ENCODE measurements at regions not wholly inside any gene's neighbourhood (a gene's known extent, or its start where the extent isn't known, plus 50 kb on each side); places are given as distances from the start of the nearest gene placed in this dataset.
"Not testable (repeated sequence)": the region's sequence is repeated elsewhere in the genome, so short reads cannot be mapped to it uniquely, and the experiment has no call there.

DNA sequence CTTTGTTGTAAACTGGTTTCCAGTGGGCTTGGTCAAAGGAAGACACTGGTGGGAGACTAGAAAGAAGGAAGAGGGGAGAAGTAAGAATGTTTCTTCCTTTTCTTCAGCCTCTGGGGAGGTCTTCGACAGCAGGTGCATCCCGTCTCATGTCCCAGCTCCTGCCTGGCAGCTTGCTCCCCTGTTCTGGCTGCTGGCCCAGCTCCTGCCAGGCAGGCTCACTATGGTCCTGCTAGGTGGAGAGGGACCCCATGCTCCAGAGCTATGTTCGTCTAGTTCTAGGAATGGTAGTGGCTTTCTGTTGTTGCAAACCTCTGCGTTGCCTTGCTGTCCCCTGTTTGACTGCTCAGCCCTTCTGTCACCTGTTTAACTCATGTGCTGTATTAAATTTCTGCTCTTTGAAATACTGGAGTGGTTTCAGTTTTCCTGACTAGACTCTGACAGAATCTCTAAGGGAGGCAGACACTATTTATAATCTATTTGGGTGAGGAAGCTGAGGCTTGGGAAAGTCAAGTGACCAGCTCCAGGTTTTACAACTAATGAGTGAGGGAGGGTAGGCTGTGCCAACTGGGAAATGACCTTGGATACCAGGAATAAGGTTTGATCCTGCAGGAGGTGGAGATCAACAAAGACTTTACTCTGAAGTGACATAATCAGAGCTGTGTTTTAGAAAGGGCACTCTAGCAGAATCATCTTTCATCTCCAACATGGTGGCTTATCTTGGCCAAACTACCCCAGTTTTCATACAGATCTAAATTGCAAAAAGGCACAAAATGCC is 94.7 kb upstream of the DDHD1 start:
- H3K4me3 ChIP-seq = no peak overlapping the region
- no peaks in the 10 kb centered on the region for H3K27me3 ChIP-seq
- no peaks in the 10 kb centered on the region for H3K4me1 ChIP-seq (ENCODE audit: insufficient read depth)
- DNase-seq = no peak
- WGBS, 3 donors = 65 to 68% (median 67%) methylated on average over 4 of the region's 4 CpGs
- no peak overlapping the region for H3K27ac ChIP-seq
- H3K9me3 ChIP-seq = no peaks in the 10 kb centered on the region
- no peaks in the 10 kb centered on the region for H3K36me3 ChIP-seq
- no peak for TF ChIP-seq EP300 (IDR thresholded peaks at IDR 0.05)
- TF ChIP-seq POLR2A (IDR thresholded peaks at IDR 0.05) = no peak
- TF ChIP-seq, protein P1, sequence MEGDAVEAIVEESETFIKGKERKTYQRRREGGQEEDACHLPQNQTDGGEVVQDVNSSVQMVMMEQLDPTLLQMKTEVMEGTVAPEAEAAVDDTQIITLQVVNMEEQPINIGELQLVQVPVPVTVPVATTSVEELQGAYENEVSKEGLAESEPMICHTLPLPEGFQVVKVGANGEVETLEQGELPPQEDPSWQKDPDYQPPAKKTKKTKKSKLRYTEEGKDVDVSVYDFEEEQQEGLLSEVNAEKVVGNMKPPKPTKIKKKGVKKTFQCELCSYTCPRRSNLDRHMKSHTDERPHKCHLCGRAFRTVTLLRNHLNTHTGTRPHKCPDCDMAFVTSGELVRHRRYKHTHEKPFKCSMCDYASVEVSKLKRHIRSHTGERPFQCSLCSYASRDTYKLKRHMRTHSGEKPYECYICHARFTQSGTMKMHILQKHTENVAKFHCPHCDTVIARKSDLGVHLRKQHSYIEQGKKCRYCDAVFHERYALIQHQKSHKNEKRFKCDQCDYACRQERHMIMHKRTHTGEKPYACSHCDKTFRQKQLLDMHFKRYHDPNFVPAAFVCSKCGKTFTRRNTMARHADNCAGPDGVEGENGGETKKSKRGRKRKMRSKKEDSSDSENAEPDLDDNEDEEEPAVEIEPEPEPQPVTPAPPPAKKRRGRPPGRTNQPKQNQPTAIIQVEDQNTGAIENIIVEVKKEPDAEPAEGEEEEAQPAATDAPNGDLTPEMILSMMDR (IDR thresholded peaks at IDR 0.05) = no peak
- intact Hi-C loops (cut with DNase I) = no loop called here

DNA sequence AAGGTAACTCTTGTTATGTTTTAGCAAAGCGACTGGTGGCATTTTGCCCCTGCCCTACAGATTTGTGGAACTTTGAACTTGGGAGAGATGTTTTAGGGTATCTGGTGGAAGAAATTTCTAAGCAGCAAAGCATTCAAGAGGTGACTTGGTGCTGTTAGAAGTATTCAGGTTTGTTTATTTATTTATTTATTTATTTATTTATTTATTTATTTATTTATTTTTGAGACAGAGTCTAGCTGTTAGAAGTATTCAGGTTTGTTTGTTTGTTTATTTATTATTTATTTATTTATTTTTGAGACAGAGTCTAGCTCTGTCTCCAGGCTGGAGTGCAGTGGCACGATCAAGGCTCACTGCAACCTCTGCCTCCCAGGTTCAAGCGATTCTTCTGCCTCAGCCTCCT is 89.8 kb upstream of the DDHD1 start:
- H3K4me3 ChIP-seq; DNase-seq; H3K36me3 ChIP-seq; intact Hi-C loops (cut with DNase I); H3K27ac ChIP-seq; H3K27me3 ChIP-seq; H3K4me1 ChIP-seq (ENCODE audit: insufficient read depth); H3K9me3 ChIP-seq: not testable (repeated sequence)
- 97 to 99% (median 98%) methylated on average over 3 of the region's 3 CpGs for WGBS, 3 donors

DNA sequence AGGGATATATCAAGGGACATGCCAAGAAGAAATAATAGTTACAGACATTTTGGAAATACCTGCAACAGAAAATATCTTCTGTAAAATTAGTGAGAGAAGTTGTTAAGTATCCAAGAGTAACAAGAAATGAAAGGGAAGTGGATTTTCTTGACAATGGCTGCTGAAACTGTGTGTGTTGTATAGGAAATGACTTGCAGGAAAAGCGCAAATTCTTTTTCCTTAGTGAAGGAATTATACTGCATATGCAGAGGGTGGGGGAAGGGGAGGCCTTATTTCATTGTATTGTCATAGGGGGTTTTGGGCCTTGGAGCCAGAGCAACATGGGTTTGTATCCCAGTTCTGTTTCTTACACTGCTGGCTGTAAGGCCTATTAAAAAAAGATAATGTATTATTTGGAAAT is 84.4 kb upstream of the DDHD1 start:
- WGBS, 3 donors = 91 to 93% (median 92%) methylated on average over 1 of the region's 1 CpG
- H3K36me3 ChIP-seq = no peaks in the 10 kb centered on the region
- H3K27ac ChIP-seq = no peak overlapping the region
- H3K27me3 ChIP-seq = no peaks in the 10 kb centered on the region
- H3K4me1 ChIP-seq (ENCODE audit: insufficient read depth) = no peaks in the 10 kb centered on the region
- TF ChIP-seq, protein P1 (IDR thresholded peaks at IDR 0.05) = no peak
- no peak overlapping the region for H3K4me3 ChIP-seq
- no peaks in the 10 kb centered on the region for H3K9me3 ChIP-seq
- no peak for DNase-seq
- intact Hi-C loops (cut with DNase I) = no loop called here

DNA sequence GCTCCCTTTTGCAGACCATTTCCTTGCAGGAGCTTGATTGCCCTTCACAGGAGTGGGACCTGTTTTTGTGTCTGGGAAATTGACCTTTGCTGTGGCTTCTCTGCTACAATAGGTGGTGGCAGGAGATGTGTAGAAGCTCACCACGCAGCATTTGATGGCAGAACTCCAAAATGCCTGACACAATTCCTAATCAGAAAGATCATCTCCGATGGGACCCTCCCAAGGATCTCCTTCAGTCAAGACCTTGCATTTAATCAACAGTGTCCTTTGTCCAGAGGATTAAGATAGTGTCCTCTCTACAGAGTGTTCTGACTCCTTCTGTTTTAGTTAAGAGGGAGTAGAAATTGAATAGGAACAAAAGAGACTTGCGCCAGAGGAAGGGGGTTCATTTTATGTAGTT is 83.6 kb upstream of the DDHD1 start:
- intact Hi-C loops (cut with DNase I) = no loop called here
- Histone ChIP-seq H3K4me3 (no peak overlapping the region), H3K27me3 (no peaks in the 10 kb centered on the region), H3K4me1 (ENCODE audit: insufficient read depth) (no peaks in the 10 kb centered on the region), H3K27ac (no peak overlapping the region), H3K36me3 (no peaks in the 10 kb centered on the region), H3K9me3 (no peaks in the 10 kb centered on the region)
- DNase-seq = no peak
- TF ChIP-seq, protein P1 (IDR thresholded peaks at IDR 0.05) = no peak
- TF ChIP-seq EP300 (IDR thresholded peaks at IDR 0.05) (no peak), POLR2A (IDR thresholded peaks at IDR 0.05) (no peak)
- 86 to 92% (median 87%) methylated on average over 3 of the region's 3 CpGs for WGBS, 3 donors

DNA sequence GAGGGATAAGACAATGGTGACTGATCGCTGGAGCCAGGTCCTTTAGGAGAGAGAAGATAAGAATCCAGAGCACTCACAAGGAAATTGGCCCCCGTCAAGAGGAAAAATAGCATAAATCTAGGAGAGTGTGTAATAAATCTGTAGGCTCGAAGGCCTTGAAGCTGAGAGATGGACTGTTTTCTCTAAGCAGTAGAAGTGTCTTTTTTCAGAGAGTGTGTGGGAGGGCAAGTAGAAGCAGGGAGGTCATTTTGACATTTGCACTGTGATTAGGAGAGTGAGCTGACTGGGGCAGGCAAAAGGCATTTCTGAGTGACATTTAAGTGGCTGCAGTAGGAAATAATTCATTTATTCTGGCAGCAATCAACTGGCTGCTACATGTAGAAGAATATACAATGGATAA is 78.0 kb upstream of the DDHD1 start:
- H3K4me3 ChIP-seq = no peak overlapping the region
- no peak for TF ChIP-seq POLR2A (IDR thresholded peaks at IDR 0.05)
- TF ChIP-seq, protein P1 (IDR thresholded peaks at IDR 0.05) = no peak
- TF ChIP-seq EP300 (IDR thresholded peaks at IDR 0.05) = no peak
- H3K27me3 ChIP-seq = no peaks in the 10 kb centered on the region
- H3K9me3 ChIP-seq = no peaks in the 10 kb centered on the region
- H3K4me1 ChIP-seq (ENCODE audit: insufficient read depth) = no peaks in the 10 kb centered on the region
- H3K27ac ChIP-seq = no peak overlapping the region
- 24 to 33% (median 33%) methylated on average over 3 of the region's 3 CpGs for WGBS, 3 donors
- intact Hi-C loops (cut with DNase I) = no loop called here
- no peak for DNase-seq
- no peaks in the 10 kb centered on the region for H3K36me3 ChIP-seq

All from ovary (tissue), 7 donors.